ENCODE measurements at regions not wholly inside any gene's neighbourhood (a gene's known extent, or its start where the extent isn't known, plus 50 kb on each side); places are given as distances from the start of the nearest gene placed in this dataset.

DNA sequence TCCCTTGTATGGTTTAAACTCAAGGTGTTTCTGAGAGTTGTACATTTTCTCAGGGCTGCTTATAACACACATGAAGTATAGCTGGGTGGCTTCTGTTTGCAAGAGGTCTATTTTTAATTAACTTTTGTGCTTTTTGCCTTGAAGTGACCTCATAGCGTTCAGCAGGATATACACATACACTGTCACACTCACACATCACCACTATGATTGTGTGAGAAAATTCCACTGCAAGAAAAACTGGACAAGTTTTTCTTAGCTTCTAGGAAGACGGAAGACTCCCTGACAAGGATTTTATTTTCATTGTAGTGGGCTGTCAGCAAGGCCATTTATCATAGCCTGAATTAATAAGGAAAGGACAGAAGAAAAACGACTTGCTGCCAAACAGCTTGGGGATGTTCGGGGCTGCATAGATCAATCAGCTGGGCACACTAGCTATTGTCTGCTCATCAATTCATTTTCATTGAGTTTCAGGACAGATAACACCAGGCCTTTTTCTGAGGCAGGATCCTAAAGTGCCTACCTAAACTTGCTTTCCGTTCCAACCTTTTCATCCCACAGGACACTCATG, 192.8 kb upstream of the CRBN start:
- Histone ChIP-seq H3K9me3 (peaks cover 0 to 35% (median 6%) of the 10 kb centered on the region in 11 donors), H3K4me1 (no peaks in the 10 kb centered on the region), H3K27ac (no peak overlapping the region), H3K36me3 (no peaks in the 10 kb centered on the region), H3K4me3 (no peak overlapping the region), H3K27me3 (peaks cover 0 to 12% (median 0%) of the 10 kb centered on the region in 7 donors)
- 40 to 42% methylated on average over 5 of the region's 5 CpGs for WGBS, 2 donors
- ATAC-seq, result no peak
- intact Hi-C loops (cut with DNase I), result no loop called here
- DNase-seq, result no peak
- no peak for TF ChIP-seq CTCF (IDR thresholded peaks at IDR 0.05)

DNA sequence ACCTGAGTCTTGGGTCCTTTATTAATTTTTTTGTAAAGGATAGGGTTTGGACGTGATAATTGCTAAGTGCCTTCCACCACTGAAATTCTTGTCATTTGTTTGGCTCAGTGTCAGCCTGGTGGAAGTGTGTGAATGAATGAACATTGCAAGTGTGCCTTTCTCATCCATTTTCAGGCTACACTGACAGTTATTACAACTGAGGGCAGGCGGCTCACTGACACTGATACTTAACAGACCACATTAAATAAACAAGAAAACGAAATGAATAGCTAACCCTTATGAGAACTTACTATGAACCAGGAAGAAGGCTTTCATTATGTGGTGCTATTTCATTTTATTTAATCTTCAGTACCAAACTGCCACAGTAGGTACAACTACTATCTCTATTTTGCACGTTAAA, 188.8 kb upstream of the CRBN start:
- Histone ChIP-seq H3K36me3 (no peaks in the 10 kb centered on the region), H3K27ac (no peak overlapping the region), H3K4me3 (no peak overlapping the region), H3K4me1 (no peaks in the 10 kb centered on the region), H3K9me3 (peaks cover 0 to 4% (median 0%) of the 10 kb centered on the region in 11 donors), H3K27me3 (peaks cover 0 to 16% (median 0%) of the 10 kb centered on the region in 7 donors)
- intact Hi-C loops (cut with DNase I), result no loop called here
- ATAC-seq (no peak), DNase-seq (no peak)
- TF ChIP-seq CTCF (IDR thresholded peaks at IDR 0.05), result no peak
- 36 to 45% methylated on average over 4 of the region's 4 CpGs for whole genome bisulfite sequencing, 2 donors

- H3K27me3 ChIP-seq, result peaks cover 0 to 6% (median 0%) of the 10 kb centered on the region in 7 donors
Measured at GRCh38 chr3:3366386-3366785, 186.9 kb upstream of the CRBN start.

DNA sequence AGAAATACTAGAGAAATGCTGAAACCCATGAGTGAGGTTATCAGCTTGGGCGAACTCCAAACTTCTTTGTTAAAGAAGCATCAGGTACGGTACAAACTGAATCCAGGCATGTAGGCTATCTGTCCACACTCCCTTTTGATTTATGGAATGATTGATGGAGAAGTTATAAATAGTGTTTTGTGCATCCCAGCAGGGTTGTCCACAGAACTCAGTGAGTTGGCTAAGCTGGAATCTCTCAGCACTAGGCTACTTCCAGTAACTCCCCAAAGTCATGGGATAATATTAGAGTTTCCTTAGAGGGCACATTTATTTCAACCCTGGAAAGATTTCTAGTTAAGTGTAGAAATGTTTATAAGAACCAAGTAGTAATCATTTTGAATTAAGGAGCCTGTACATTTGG, 186.2 kb upstream of the CRBN start:
- DNase-seq (no peak), ATAC-seq (no peak)
- TF ChIP-seq CTCF (IDR thresholded peaks at IDR 0.05), result no peak
- no peaks in the 10 kb centered on the region for H3K4me1 ChIP-seq
- H3K27ac ChIP-seq, result no peak overlapping the region
- H3K4me3 ChIP-seq, result no peak overlapping the region
- intact Hi-C loops (cut with DNase I), result no loop called here
- H3K36me3 ChIP-seq, result no peaks in the 10 kb centered on the region
- H3K27me3 ChIP-seq, result peaks cover 0 to 6% (median 0%) of the 10 kb centered on the region in 7 donors
- H3K9me3 ChIP-seq, result no peaks in the 10 kb centered on the region
- 52 to 54% methylated on average over 2 of the region's 2 CpGs for WGBS, 2 donors

More at GRCh38 chr3:3366386-3366785, 186.9 kb upstream of the CRBN start:
- ATAC-seq (peak in 7 of 8 donors; percentile 46 to 100 (median 79)), DNase-seq (peak; percentile 10 to 24)
- Histone ChIP-seq H3K27ac (no peak overlapping the region), H3K9me3 (no peaks in the 10 kb centered on the region), H3K4me1 (no peaks in the 10 kb centered on the region), H3K4me3 (no peak overlapping the region), H3K36me3 (no peaks in the 10 kb centered on the region)
- no peak for TF ChIP-seq CTCF (IDR thresholded peaks at IDR 0.05)
- 64 to 65% methylated on average over 5 of the region's 5 CpGs for WGBS, 2 donors
- intact Hi-C loops (cut with DNase I), result no loop called here
